ENCODE measurements at regions not wholly inside any gene's neighbourhood (a gene's known extent, or its start where the extent isn't known, plus 50 kb on each side); places are given as distances from the start of the nearest gene placed in this dataset.

DNA sequence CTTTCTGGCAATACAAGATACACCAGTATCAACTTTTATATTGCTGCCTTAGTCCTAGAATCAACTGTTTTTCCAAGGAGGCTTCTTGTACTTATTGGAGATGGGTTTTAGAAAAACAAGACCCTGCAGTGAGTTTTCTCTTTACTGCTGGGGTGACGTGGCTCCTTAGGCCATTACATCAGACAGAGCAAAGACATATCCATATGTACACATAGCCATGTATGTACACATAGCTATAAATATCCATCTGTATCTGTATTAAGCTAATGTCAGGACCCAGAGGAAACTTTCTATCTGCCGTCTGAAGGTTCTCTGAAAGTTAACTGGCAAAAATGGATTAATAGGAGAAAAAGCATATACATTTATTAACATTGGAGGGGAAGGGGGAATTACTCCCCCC is 607.4 kb downstream of the POM121L12 start:
- Histone ChIP-seq H3K27me3 (replicated peaks in 1 of 4; ENCODE audit: control insufficient read depth in 3 of 4, extremely low read depth in 1 of 4, insufficient read depth in 3 of 4, low read length in 3 of 4) (no peaks in the 10 kb centered on the region), H3K4ac (replicated peaks; ENCODE audit: insufficient read length, low read depth, low read length) (no peak overlapping the region), H2BK20ac (ENCODE audit: low read length) (peak overlapping the region; percentile 23; the same call in 1 of the 2 replicates), H3K18ac (ENCODE audit: extremely low read depth, low read length) (no peak overlapping the region), H3K56ac (replicated peaks; ENCODE audit: insufficient read length, low read depth, low read length) (no peak overlapping the region), H3K4me3 (ENCODE audit: extremely low read depth in 1 of 4, insufficient read depth in 2 of 4, low read depth in 3 of 4, low read length in 4 of 4) (peak overlapping the region in 1 of 4 experiments; percentile 13; a peak in 1 of 8 replicates), H4K20me1 (replicated peaks in 1 of 2; ENCODE audit: control insufficient read depth in 1 of 2, insufficient read depth in 2 of 2, low read length in 2 of 2) (no peaks in the 10 kb centered on the region), H4K8ac (ENCODE audit: extremely low read depth, insufficient read depth, low read length) (no peak overlapping the region), H3K27ac (ENCODE audit: low read depth, low read length) (no peak overlapping the region), H2BK120ac (replicated peaks; ENCODE audit: low read depth, low read length) (no peak overlapping the region), H3K4me1 (replicated peaks in 1 of 4; ENCODE audit: control insufficient read depth in 3 of 4, insufficient read depth in 4 of 4, low read length in 3 of 4) (peaks cover 0 to 8% (median 4%) of the 10 kb centered on the region in 4 experiments; a peak in 3 of 7 replicates), H3K79me1 (ENCODE audit: low read depth, low read length) (no peaks in the 10 kb centered on the region), H3K23me2 (ENCODE audit: low read depth, low read length) (no peaks in the 10 kb centered on the region), H2BK15ac (ENCODE audit: low read length) (no peak overlapping the region), H3K79me2 (ENCODE audit: control insufficient read depth in 1 of 2, insufficient read depth in 2 of 2, low read length in 2 of 2) (no peaks in the 10 kb centered on the region), H2BK12ac (ENCODE audit: low read depth, low read length) (no peak overlapping the region), H2AK5ac (ENCODE audit: low read depth, low read length) (no peak overlapping the region), H3K4me2 (ENCODE audit: insufficient read depth in 1 of 2, low read depth in 2 of 2, low read length in 2 of 2) (peak overlapping the region in 1 of 2 experiments; percentile 16; a peak in 2 of 4 replicates), H2AFZ (ENCODE audit: low read length) (0 out of 2 replicates have a peak overlapping the region, but pooled peaks have one; percentile 34), H4K5ac (ENCODE audit: insufficient read length, low read depth, low read length) (no peak overlapping the region), H3K14ac (ENCODE audit: insufficient read length) (no peak overlapping the region), H3K9ac (replicated peaks in 1 of 4; ENCODE audit: extremely low read depth in 1 of 4, low read depth in 3 of 4, low read length in 3 of 4) (no peak overlapping the region), H3K9me3 (ENCODE audit: insufficient read depth in 2 of 2, low read depth in 1 of 2, low read length in 1 of 2) (no peaks in the 10 kb centered on the region), H2BK5ac (ENCODE audit: low read depth, low read length) (no peak overlapping the region; the same call in 1 of the 2 replicates), H4K91ac (replicated peaks; ENCODE audit: insufficient read length, low read length) (no peak overlapping the region), H3K36me3 (ENCODE audit: control insufficient read depth in 2 of 4, insufficient read depth in 4 of 4, low read length in 3 of 4) (no peaks in the 10 kb centered on the region), H3K23ac (ENCODE audit: insufficient read length) (no peak overlapping the region)
- ChIA-PET POLR2A (ENCODE audit: partially characterized antibody) (interaction anchor here (0.6 to 0.7 kb wide), 2 partner anchors 349 to 425 kb away, joined by 3 read pairs; no protein-coding TSS in a partner anchor), CTCF (ENCODE audit: partially characterized antibody) (no interaction called here)
- FAIRE-seq: no peak
- no peak for DNase-seq (ENCODE audit: low read depth in 1 of 2, low spot score in 2 of 2)
- WGBS, 2 experiments (ENCODE audit: extremely low coverage in 1 of 2, insufficient coverage in 1 of 2, insufficient read length in 1 of 2, insufficient replicate concordance in 2 of 2, low coverage in 1 of 2, low lambda C conversion rate in 2 of 2, missing lambda C conversion rate in 1 of 2): 84% methylated on average over 2 of the region's 2 CpGs; no CpG with 5 or more reads in 1 of the 2 experiments
- TF ChIP-seq RAD21 (IDR thresholded peaks at IDR 0.05 in 1 of 2, conservative IDR thresholded peaks at IDR 0.05 in 1 of 2; ENCODE audit: low read depth in 2 of 2, low read length in 2 of 2): no peak
- no peak for TF ChIP-seq SIN3A (conservative IDR thresholded peaks at IDR 0.05 in 1 of 2, IDR thresholded peaks at IDR 0.05 in 1 of 2; ENCODE audit: low read depth in 1 of 2, low read length in 2 of 2)
- TF ChIP-seq RNF2 (IDR thresholded peaks at IDR 0.05; ENCODE audit: borderline replicate concordance, low read depth, low read length, missing control alignments, poor library complexity, severe bottlenecking): no peak
- TF ChIP-seq RFX5 (IDR thresholded peaks at IDR 0.05; ENCODE audit: borderline replicate concordance, low read depth, low read length): no peak
- TF ChIP-seq HDAC2 (IDR thresholded peaks at IDR 0.05; ENCODE audit: borderline replicate concordance in 1 of 2, low read depth in 2 of 2, low read length in 2 of 2): no peak
- no peak for TF ChIP-seq GTF2F1 (IDR thresholded peaks at IDR 0.05; ENCODE audit: borderline replicate concordance, low read depth, low read length)
- TF ChIP-seq, protein P1, sequence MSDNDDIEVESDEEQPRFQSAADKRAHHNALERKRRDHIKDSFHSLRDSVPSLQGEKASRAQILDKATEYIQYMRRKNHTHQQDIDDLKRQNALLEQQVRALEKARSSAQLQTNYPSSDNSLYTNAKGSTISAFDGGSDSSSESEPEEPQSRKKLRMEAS (IDR thresholded peaks at IDR 0.05): no peak
- TF ChIP-seq CTBP2 (IDR thresholded peaks at IDR 0.05; ENCODE audit: borderline replicate concordance, insufficient read depth, insufficient read length, low read length): no peak
- TF ChIP-seq ZNF274 (IDR thresholded peaks at IDR 0.05; ENCODE audit: borderline replicate concordance, extremely low read depth, low read length): no peak
- TF ChIP-seq, protein P2, sequence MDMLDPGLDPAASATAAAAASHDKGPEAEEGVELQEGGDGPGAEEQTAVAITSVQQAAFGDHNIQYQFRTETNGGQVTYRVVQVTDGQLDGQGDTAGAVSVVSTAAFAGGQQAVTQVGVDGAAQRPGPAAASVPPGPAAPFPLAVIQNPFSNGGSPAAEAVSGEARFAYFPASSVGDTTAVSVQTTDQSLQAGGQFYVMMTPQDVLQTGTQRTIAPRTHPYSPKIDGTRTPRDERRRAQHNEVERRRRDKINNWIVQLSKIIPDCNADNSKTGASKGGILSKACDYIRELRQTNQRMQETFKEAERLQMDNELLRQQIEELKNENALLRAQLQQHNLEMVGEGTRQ (IDR thresholded peaks at IDR 0.05; ENCODE audit: low read length): no peak

Measured in H1 (cell line).